Islet precursor cell (in vitro differentiated cells): ENCODE measurements at regions not wholly inside any gene's neighbourhood (a gene's known extent, or its start where the extent isn't known, plus 50 kb on each side); places are given as distances from the start of the nearest gene placed in this dataset.
A peak's percentile ranks its signal among the peaks of the same experiment; 100 is the strongest.
"Not testable (repeated sequence)": the region's sequence is repeated elsewhere in the genome, so short reads cannot be mapped to it uniquely, and the experiment has no call there.

Source experiments
- DNase-seq: peaks from one replicate; pipeline ENCODE4 v3.0.0-alpha.2; 2018

DNA sequence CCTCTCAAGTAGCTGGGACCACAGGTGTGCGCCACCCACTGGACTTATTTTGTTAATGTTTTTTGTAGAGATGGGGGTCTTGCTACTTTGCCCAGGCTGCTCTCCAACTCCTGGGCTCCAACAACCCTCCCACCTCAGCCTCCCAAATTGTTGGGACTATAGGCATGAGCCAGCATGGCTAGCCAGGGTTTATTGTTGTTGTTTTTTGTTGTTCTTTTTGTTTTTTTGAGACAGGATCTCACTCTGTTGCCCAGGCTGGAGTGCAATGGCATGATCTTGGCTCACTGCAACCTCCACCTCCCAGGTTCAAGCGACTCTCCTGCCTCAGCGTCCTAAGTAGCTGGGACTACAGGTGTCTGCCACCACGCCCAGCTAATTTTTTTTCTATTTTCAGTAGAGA is 142.2 kb downstream of the CRLF3 start:
- not testable (repeated sequence) for DNase-seq

DNA sequence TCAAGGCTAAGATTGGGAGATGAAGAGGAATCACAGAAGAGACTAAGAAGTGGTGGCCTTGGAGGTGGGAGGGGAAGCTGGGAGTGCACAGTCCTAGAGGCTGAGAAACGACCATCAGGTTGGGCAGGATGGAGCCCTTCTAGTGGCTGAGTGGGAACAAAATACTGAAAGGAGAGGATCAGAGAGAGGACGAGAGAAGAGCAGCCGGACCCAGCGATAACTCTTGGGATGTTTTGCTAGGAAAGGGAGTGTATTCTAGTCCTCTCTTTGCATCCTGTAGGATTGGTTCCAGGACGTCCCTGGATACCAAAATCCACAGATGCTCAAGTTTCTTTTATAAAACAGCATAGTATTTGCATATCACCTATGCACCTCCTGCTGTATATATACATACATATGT is 143.8 kb downstream of the CRLF3 start:
- not testable (repeated sequence) for DNase-seq

DNA sequence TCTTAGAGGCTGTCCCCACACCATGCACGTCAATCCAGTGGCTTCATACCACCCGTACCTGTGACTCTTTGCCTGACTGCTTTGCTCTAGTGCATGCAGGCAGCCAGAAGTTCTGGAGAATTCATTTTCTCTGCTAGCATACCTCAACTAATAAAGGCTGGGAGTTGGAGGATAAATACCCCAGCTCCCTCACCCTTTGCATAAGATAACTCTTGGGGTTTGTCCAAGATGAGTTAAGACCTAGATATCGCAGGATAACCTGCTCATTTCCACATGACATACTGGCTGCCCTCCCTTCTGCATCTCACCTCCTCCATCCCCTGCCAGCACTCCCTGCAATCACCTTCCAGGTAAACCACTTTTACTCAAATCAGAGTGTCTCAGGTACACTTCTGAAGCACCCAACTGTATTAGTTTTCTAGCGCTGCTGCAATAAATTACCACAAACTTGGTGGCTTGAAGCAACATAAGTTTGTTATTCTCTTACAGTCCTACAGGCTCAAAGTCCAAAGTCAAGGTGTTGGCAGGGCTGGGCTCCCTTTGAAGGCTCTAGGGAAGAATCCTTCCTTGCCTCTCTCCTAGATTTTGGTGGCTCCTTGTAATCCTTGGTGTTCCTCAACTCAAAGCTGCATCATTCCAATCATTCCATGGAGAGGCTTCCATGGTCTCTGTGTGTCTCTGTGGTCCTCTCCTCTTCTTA is 146.8 kb downstream of the CRLF3 start:
- no peak for DNase-seq

DNA sequence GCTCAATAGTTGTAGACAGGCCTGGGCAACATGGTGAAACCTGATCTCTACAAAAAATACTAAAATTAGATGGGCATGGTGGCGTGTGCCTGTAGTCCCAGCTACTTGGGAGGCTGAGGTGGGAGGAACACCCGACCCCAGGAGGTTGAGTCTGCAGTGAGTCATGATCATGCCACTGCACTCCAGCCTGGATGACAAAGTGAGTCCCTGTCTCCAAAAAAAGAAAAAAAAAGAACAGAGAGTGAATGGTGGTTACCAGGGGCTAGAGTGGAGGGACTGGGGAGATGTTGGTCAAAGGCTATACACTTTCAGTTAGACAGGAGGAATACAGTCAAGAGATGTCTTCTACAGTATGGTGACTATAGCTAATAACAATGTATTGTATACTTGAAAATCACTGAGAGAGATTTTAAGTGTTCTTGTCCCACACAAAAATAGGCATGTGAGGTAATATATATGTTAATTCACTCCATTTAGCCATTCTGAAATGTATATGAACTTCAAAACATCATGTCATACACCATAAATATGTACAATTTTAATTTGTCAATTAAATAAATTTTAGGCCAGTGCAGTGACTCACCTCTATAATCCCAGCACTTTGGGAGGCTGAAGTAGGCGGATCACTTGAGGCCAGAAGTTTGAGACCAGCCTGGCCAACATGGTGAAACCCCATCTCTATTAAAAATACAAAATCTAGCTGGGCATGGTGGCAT is 148.6 kb downstream of the CRLF3 start:
- DNase-seq = not testable (repeated sequence)

DNA sequence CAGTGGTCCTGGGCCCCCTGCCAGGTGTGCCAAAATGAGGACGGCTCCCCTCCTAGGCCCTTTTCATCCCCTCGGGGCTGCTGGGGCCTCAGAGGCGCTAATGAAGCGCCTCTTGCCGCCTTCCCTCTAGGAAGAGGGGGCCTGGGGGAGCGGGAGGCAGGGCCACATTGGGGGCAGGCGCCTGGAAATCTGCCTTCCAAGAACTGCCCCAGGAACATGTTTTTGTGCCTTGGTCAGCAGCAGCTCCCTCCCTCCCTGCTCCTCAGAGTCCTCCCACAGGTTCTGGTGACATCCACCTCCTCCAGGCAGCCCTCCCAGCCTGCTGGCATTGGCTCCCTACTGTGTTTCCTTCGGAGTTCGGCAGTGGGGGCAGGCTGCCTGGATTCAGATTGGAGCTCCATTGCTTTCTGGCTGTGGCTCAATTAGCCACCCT is 155.3 kb downstream of the CRLF3 start:
- DNase-seq = peak; percentile 62

DNA sequence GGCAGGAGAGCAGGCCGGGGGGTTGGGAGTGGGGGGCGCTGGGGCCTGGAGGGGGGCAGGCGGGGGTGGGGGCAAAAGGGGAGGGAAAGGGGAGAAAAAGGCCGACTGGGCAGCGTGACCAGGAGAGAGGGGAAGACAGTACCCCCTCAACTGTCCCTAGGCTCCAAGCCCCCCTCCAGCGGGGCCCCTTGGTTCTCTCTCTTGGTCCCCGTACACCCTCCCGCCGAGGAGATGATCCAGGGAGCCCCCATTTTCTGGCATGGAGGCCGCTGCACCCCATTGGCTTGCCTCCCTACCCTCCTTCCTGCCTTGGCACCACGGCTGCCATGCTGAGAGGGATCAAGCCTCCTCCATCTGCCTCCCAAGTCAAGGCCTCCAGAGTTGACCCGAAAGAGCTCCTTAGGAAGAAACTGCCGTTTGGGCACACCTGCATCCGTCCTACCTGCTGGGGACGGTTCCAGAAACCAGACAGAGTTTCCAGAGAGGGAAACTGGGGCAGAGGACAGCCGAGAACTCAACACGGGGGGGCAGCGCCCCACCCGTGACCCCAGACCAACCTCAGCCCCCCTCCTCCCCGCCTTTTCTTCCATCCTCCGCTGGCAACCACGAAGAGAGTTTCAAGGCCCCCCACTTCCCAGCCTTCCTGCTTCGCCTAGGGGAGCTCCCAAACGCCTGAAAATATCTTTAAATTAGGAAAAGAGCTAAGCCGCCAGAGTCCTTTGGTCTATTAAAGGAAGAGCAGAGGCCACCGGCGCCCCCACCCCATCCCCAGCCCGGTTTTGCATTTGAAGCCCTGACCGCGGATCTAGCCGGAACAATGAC is 155.9 kb downstream of the CRLF3 start:
- not testable (repeated sequence) for DNase-seq

DNA sequence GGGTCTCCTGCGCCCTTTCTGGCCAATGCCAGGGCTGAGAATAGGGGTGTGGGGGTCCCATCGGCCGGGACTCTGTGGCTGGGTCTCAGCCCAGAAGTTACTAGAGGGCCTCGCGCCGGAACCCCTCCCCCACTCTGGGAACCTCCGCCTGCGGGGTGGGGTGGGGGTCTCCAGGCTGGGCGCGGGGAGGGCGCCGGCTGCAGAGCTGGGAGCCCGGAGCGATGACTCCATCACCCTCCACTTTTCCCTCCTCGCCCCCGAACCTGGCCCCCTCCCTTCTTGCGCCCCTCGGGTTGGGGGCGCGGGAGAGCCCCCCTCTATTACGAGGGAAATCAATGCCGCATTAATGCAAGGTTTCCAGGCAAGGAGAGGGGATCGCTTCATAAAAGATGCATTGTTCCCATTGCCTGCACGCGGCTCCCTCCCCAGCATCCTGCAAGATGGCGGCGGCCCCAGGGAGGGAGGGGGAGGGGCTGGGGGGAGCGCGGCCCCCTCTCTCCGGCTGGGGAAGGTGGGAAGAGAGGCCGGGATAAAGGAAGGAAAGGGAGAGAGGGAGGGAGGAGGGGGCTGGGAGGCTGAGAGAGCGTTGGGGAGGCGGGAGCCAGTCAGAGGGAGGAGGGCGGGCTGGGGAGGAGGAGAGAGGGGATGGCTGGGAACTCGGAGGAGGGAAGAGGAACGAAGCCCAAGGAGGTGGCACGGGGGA is 156.7 kb downstream of the CRLF3 start:
- peak; percentile 96 for DNase-seq

DNA sequence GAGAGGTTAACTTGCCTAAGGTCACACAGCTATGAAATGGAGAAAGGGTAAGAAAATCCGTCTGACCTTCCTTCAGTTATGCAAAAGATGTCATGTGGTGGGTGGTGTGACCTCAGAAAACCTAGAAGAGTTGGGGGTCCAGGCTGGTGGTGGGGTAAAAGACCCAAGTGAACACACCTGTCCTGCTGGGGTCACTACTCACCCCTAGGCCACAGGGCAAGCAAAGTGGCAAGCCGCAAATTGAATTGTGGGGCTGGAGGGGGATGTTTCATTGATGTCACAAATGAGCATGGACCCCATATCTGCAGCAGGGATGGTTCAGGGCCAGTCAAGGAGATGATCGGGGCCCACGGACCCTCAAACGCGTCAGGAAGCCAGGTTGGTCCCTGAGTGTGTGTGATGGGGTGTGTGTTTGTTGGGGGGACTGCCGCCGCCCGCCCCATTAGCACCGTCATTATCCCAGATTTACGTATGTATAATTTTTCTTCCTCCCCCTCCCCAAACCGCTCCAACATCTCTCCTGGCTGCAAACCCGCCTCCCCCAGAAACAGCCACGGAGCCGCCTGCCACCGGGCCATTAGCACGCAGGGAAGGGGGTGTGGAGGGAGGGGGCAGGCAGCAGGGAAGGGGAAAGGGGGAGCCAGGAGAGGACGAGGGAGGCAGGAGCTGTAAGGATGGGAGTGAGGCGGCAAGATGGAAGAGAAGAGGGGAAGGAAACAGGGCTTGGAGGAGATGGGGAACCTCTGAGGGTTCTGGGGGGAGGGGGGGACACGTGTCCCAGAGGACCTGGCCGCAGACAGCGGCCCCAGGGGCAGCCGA is 157.4 kb downstream of the CRLF3 start:
- not testable (repeated sequence) for DNase-seq

DNA sequence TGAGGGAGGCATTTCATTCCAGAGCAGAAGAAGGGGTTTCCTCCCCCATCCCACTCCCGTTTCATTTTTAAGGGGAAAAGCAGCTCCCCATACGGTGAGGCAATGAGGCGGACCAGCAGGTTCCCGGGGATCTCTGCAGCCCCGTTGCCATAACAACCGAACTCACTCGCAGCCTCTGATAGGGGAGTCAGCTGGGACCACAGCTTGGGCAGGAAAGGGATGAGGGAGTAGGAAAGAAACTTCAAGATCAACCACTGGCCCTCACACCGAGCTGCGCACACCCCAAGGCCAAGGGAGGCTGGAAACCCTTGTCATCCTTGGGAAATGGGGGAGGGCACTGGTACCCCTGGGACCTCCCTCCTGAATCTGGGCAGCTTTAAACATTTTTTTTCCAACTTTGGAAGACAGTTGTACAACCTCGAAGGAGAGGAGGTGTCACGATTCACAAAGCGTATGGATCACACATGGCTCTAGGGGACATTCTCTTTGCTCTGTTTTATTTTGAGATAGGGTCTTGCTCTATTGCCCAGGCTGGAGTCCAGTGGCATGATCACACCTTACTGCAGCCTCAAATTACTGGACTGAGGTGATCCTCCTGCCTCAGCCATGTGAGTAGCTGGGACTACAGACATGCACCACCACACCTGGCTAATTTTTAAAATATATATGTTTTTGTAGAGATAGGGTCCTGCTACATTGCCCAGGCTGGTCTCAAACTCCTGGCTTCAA is 160.6 kb downstream of the CRLF3 start:
- not testable (repeated sequence) for DNase-seq

DNA sequence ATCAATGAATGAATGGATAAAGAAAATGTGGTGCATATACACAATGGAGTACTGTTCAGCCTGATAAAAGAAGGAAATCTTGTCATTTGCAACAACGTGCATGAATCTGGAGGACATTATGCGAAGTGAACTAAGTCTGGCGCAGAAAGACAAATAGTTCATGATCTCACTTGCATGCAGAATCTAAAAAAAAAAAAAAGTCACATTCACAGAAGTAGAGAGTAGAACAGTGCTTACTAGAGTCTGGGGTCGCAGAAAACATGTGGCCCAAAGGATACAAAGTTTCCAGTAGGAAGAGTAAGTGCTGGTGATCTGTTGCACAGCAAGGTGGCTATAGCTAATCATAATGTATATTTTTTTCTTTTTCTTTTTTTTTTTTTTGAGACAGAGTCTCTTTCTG is 167.3 kb downstream of the CRLF3 start:
- DNase-seq = not testable (repeated sequence)

DNA sequence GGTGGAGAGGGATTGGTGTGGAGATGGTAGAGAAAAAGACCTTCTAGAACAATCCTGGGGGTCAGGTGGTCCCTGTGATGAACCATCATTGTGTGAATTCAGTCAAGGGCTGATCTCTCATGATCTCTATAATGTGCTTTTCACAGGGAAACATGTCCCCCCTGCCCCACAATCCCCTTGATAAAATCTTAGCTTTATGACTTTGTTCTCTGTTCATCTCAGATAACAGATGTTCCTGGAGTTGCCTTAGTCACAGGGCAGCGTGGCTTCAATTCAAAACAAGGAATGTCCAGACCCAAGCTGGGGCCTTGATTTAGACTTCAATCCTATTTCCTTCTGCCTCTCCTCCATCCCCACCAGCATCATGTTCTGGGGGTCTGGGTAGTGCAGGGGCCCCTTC is 171.5 kb downstream of the CRLF3 start:
- not testable (repeated sequence) for DNase-seq

DNA sequence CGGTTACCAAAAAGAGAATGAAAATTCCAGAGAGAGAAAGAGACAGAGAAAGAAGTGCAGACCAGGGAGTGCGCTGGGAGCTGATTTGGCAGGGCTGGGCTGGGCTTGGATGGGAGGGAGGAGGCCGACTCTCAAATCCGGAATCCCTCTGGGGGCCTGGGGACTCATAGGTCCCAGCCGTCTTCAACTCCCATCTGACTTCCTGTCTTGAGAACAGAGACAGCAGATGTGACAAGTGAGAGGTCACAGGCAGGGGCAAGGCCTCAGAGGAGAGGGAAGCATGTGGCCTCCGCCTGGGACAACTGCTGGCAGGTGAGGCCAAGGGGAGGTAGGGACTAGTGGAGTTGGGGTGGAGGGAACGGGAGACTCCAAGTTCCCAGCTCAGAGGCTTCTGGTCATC is 172.9 kb downstream of the GOSR1 start:
- DNase-seq = not testable (repeated sequence)

DNA sequence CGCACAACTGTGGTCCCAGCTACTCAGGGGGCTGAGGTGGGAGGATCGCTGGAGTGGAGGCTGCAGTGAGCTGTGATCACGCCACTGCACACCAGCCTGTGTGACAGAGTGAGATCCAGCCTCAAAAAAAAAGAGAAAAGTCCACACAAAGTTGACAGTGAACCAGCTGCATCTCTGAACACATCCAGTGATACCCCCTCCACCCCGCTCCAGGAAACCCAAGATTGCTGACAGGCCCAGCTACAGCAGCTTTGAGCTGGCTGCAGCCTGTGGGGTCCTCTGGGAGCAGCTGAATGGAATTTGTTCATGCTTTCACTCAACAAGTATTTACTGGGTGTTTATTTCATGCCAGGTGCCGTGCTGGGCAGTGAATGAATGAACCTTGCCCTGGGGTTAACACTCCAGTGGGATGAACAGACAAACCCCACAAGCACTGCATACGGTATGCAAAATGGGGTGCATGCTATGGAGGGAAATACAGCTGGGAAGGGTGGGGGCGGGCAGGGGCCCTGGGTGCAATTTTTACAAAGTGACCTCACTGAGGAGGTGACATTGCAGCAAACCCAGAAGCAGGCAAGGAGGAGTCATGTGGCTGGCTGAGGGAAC is 170.9 kb downstream of the GOSR1 start:
- DNase-seq = not testable (repeated sequence)

DNA sequence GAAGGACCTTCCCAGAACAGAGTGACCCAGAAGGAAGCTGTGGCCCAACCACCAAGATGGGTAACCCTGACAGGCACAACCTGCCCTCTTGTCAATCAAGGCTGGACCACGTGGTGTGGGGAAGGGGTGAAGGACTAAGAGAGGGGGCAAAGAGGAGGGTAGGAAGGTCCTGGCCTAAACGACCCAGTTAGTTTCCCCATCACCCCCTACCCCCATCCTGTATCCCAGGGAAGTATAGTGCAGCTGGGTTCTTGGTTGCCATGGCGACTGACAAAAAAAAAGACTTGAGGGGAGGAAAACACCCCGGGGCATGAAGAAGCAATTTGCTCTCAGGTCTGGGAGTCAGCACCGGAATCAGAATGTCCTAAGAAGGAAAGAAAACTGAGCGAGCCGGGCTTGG is 168.7 kb downstream of the GOSR1 start:
- DNase-seq = peak; percentile 73

DNA sequence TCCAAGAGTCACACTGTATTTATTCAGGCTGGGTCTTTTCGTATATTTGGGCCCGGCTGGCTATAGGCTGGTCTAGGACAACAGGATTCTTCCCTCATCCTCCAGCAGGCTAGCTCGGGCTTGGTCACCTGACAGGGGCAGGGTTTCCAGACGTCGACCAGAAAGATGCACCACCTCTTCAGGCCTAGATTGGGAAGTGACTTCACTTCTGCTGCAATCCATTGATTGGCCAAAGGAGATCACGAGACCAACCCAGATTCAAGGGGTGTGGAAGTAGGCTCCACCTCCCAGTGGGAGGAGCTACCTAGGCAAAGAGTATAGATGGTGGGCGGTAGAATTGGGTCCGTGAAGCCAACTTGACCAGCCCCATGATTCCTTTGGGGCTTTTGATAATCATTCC is 167.5 kb downstream of the GOSR1 start:
- not testable (repeated sequence) for DNase-seq

DNA sequence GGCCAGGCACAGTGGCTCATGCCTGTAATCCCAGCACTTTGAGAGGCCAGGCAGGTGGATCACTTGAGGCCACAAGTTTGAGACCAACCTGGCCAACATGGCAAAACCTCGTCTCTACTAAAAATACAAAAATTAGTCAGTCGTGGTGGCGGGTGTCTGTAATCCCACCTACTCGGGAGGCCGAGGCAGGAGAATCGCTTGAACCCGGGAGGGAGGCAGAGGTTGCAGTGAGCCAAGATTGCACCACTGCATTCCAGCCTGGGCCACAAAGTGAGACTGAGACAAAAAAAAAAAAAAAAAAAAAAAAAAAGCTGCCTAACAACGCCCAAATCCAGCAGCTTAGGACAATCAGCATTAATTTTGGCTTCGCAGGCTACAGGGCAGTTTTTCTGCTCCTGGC is 167.1 kb downstream of the GOSR1 start:
- DNase-seq = not testable (repeated sequence)

DNA sequence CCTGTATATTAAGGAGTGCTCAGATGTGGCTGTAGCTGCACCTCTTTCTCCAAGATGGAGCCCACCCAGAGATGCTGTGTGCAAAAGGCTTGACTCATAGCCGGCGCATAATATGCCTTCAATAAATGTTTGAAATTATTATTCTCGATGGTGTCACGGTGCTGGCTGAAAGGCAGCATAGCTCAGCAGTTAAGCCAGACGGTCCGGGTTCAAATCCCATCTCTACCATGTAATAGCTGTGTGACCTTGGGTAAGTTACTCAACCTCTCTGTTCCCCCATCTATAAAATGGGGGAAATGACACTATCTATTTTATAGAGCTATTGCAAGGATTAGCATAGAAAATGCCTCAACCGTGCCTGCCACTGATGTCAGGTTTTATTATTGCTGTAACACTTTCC is 164.2 kb downstream of the GOSR1 start:
- DNase-seq = not testable (repeated sequence)

DNA sequence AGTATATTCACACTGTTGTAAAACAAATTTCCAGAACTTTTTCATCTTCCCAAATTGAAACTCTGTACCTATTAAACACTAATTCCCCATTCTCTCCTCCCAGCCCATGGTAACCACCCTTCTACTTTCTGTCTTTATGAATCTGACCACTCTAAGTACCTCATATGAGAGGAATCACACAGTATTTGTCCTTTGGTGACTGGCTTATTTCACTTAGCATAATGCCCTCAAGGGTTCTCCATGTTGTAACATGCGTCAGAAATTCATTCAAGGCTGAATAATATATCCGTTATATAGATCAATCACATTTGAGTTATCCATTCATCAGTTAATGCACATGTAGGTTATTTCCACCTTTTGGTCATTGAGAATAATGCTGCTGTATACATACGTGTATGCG is 162.2 kb downstream of the GOSR1 start:
- DNase-seq = not testable (repeated sequence)

DNA sequence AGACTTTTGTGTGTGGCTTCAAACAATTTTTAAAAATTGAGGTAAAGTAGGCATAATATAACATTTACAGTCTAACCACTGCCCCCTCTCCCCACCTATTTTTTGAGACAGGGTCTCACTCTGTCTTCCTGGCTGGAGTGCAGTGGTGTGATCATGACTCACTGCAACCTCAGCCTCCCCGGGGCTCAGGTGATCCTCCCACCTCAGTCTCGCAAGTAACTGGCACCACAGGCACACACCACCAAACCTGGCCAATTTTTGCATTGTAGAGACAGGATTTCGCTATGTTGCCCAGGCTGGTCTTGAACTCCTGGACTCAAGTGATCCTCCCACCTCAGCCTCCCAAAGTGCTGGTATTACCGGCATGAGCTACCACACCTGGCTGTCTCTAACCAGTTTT is 161.8 kb downstream of the GOSR1 start:
- DNase-seq = peak; percentile 77

DNA sequence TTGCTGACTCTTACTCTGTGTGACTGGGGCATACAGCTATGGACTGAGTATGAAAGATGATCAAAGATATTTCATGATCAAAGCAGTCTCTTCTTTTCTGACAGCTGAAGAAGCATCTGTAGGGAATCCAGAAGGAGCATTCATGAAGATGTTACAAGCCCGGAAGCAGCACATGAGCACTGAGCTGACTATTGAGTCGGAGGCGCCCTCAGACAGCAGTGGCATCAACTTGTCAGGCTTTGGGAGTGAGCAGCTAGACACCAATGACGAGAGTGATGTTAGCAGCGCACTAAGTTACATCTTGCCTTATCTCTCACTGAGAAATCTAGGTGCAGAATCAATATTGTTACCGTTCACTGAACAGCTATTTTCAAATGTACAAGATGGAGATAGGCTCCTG is 154.4 kb downstream of the GOSR1 start:
- not testable (repeated sequence) for DNase-seq

DNA sequence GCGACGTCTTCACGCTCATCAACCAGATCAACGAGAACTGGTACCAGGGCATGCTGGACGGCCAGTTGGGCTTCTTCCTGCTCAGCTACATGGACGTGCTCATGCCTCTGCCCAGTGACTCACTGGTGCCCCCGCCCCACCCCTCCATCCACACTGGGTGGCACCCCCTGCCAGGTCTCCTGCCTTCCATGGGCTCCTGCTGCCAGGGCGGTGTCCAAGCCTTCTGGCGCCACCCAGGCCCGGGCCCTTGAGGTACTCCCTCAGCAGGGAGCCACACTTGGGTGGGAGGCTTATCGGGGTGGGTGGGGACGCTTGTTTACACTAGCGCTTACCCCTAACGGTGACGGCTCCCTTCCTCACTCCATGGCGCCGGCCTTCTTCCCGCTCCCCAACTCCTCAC is 148.2 kb downstream of the GOSR1 start:
- DNase-seq = not testable (repeated sequence)
